Stimulated activated CD8-positive, alpha-beta memory T cell treated with anti-CD3 and anti-CD28 coated beads, Interleukin-12 subunit alpha, Interleukin-12 subunit beta, amount 100 ng/mL, for 1 hour (primary cell): ENCODE measurements at regions not wholly inside any gene's neighbourhood (a gene's known extent, or its start where the extent isn't known, plus 50 kb on each side); places are given as distances from the start of the nearest gene placed in this dataset.

Experiments
- DNase-seq: peaks from one replicate; pipeline ENCODE4 v3.0.0-alpha.2; 2020; ENCODE audit warnings: low read depth

GRCh38 chrX:155682834-155683233 lies 70.1 kb upstream of the TMLHE start:
- DNase-seq = no peak

- DNase-seq = no peak
These were observed 67.0 kb upstream of the TMLHE start for GRCh38 chrX:155679715-155680114.

- DNase-seq = no peak
These were observed 60.6 kb upstream of the TMLHE start for GRCh38 chrX:155673338-155673737.

- DNase-seq = no peak
These were observed 54.0 kb upstream of the TMLHE start for GRCh38 chrX:155666741-155667140.
